Neuronal stem cell (in vitro differentiated cells): ENCODE measurements at regions not wholly inside any gene's neighbourhood (a gene's known extent, or its start where the extent isn't known, plus 50 kb on each side); places are given as distances from the start of the nearest gene placed in this dataset.
"Not testable (repeated sequence)": the region's sequence is repeated elsewhere in the genome, so short reads cannot be mapped to it uniquely, and the experiment has no call there.

ENCODE experiments used
- DNase-seq: peaks from one replicate; pipeline ENCODE4 v3.0.0-alpha.2; 2013; ENCODE audit warnings: low spot score
- H2AFZ ChIP-seq: one replicate; pipeline ENCODE4 v1.6.1; 2013; ENCODE audit warnings: mild to moderate bottlenecking, low read length, inconsistent platforms
- H2AK5ac ChIP-seq: 2 replicates; pipeline ENCODE4 v1.6.1; 2013; ENCODE audit warnings: low read depth, mild to moderate bottlenecking, inconsistent platforms, low read length, moderate library complexity, mixed read lengths
- H2BK120ac ChIP-seq: 2 replicates; pipeline ENCODE4 v1.6.1; 2013; ENCODE audit warnings: low read depth, mild to moderate bottlenecking, inconsistent platforms, low read length, moderate library complexity, mixed read lengths
- H2BK12ac ChIP-seq: one replicate; pipeline ENCODE4 v1.6.1; 2013; ENCODE audit warnings: low read length, inconsistent platforms
- H2BK15ac ChIP-seq: 2 replicates; pipeline ENCODE4 v1.6.1; 2013; ENCODE audit warnings: mild to moderate bottlenecking, low read length, inconsistent platforms, mixed read lengths
- H2BK5ac ChIP-seq: one replicate; pipeline ENCODE4 v1.6.1; 2013; ENCODE audit warnings: inconsistent platforms, mild to moderate bottlenecking, low read length, moderate library complexity
- H3K14ac ChIP-seq: one replicate; pipeline ENCODE4 v1.6.1; 2013; ENCODE audit warnings: low read length, inconsistent platforms
- H3K18ac ChIP-seq: 2 replicates; pipeline ENCODE4 v1.6.1; 2013; ENCODE audit warnings: low read length, inconsistent platforms
- H3K23ac ChIP-seq: 2 replicates; pipeline ENCODE4 v1.6.1; 2013; ENCODE audit warnings: low read depth, mild to moderate bottlenecking, mixed read lengths, low read length, inconsistent platforms; ENCODE audit not compliant: poor library complexity
- H3K27ac ChIP-seq: replicated peaks from 3 replicates; pipeline ENCODE4 v1.5.1; 2013; ENCODE audit warnings: low read length, inconsistent platforms
- H3K27me3 ChIP-seq, 3 experiments: 2 replicates each; pipeline ENCODE4 v1.6.1; 2013; ENCODE audit warnings: low read length in 3 of 3, mild to moderate bottlenecking in 2 of 3, inconsistent platforms in 1 of 3, low read depth in 1 of 3, mixed read lengths in 1 of 3, moderate library complexity in 1 of 3; ENCODE audit not compliant: control insufficient read depth in 3 of 3, insufficient read depth in 3 of 3
- H3K36me3 ChIP-seq, 2 donors: replicated peaks in 1 of 2; 2 replicates each; pipeline ENCODE4 v1.6.1; 2013; ENCODE audit warnings: low read length in 2 of 2; ENCODE audit not compliant: control insufficient read depth in 2 of 2, insufficient read depth in 2 of 2
- H3K4ac ChIP-seq: 2 replicates; pipeline ENCODE4 v1.6.1; 2013; ENCODE audit warnings: inconsistent platforms, mild to moderate bottlenecking, low read length, moderate library complexity
- H3K4me1 ChIP-seq, 2 donors: 1 replicate in 1 of 2; 2 replicates in 1 of 2; pipeline ENCODE4 v1.6.1; 2013; ENCODE audit warnings: low read length in 2 of 2, low read depth in 1 of 2; ENCODE audit not compliant: control insufficient read depth in 2 of 2, insufficient read depth in 1 of 2
- H3K4me2 ChIP-seq: one replicate; pipeline ENCODE4 v1.6.1; 2013; ENCODE audit warnings: mild to moderate bottlenecking, low read length, inconsistent platforms; ENCODE audit not compliant: insufficient read depth, poor library complexity, severe bottlenecking
- H3K4me3 ChIP-seq, 2 donors: 2 replicates each; pipeline ENCODE4 v1.5.1; 2013; ENCODE audit warnings: low read length in 2 of 2, mild to moderate bottlenecking in 2 of 2, inconsistent platforms in 1 of 2, moderate library complexity in 1 of 2
- H3K79me1 ChIP-seq: one replicate; pipeline ENCODE4 v1.6.1; 2013; ENCODE audit warnings: low read depth, mild to moderate bottlenecking, inconsistent platforms, low read length, moderate library complexity
- H3K9ac ChIP-seq: one replicate; pipeline ENCODE4 v1.6.1; 2013; ENCODE audit warnings: mild to moderate bottlenecking, low read depth, low read length, inconsistent platforms; ENCODE audit not compliant: poor library complexity
- H3K9me3 ChIP-seq, 2 donors: replicated peaks in 1 of 2; 2 replicates each; pipeline versions ENCODE3 to v1.6.1; 2013; ENCODE audit warnings: low read length in 2 of 2, mild to moderate bottlenecking in 2 of 2, inconsistent platforms in 1 of 2, low read depth in 1 of 2, mixed read lengths in 1 of 2, moderate library complexity in 1 of 2; ENCODE audit not compliant: control insufficient read depth in 2 of 2, insufficient read depth in 1 of 2
- H4K8ac ChIP-seq: one replicate; pipeline ENCODE4 v1.6.1; 2013; ENCODE audit warnings: low read depth, mild to moderate bottlenecking, inconsistent platforms, low read length, moderate library complexity
- H4K91ac ChIP-seq: one replicate; pipeline ENCODE4 v1.6.1; 2013; ENCODE audit warnings: low read length, low read depth, mild to moderate bottlenecking, inconsistent platforms; ENCODE audit not compliant: poor library complexity
- WGBS, 2 donors: extraction: QIAGEN DNeasy Blood & Tissue Kit; methylation state at CpG; one replicate each; pipeline ENCODE4 v1.1.7; 2013; ENCODE audit warnings: missing lambda C conversion rate in 2 of 2, mixed read lengths in 1 of 2; ENCODE audit not compliant: insufficient read length in 2 of 2, insufficient replicate concordance in 1 of 2; ENCODE audit errors: extremely low coverage in 2 of 2; 5-methylcytosine and 5-hydroxymethylcytosine counted together

DNA sequence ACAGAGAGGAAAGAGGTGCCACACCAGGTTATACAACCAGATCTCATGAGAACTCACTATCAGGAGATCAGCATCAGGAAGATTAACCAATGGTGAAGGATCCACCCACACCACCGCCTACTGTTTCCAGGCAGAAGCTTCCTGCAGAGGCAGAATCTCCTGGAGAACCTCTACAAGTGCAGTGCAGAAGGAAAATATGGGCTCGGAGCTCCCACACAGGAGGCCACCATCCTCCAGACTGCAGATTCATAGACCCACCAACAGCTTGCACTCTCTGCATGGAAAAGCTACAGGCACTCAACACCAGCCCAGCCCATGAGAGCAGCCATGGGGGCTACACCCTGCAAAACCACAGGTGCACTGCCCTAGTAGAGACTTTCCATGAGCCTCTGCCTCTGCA lies 284.0 kb downstream of the POTED start:
- not testable (repeated sequence) for H2BK15ac ChIP-seq, H3K27me3 ChIP-seq, H2AFZ ChIP-seq, H2BK120ac ChIP-seq, H3K9ac ChIP-seq, H4K8ac ChIP-seq, H3K27ac ChIP-seq, H2AK5ac ChIP-seq, H2BK12ac ChIP-seq, H4K91ac ChIP-seq, H2BK5ac ChIP-seq, H3K18ac ChIP-seq, DNase-seq, H3K4me2 ChIP-seq, H3K23ac ChIP-seq, H3K4me3 ChIP-seq, H3K14ac ChIP-seq, H3K79me1 ChIP-seq, H3K4me1 ChIP-seq, H3K4ac ChIP-seq, H3K9me3 ChIP-seq, H3K36me3 ChIP-seq
- WGBS, 2 donors, result no CpG with 5 or more reads among the region's 2 CpGs

GRCh38 chr21:13893025-13893424 lies 283.4 kb downstream of the POTED start:
- H3K27ac ChIP-seq, H3K4me2 ChIP-seq, H2BK12ac ChIP-seq, H2AK5ac ChIP-seq, H4K8ac ChIP-seq, H3K36me3 ChIP-seq, H3K23ac ChIP-seq, H3K9ac ChIP-seq, DNase-seq, H3K18ac ChIP-seq, H2BK120ac ChIP-seq, H3K9me3 ChIP-seq, H3K4ac ChIP-seq, H2AFZ ChIP-seq, H3K27me3 ChIP-seq, H2BK15ac ChIP-seq, H3K79me1 ChIP-seq, H2BK5ac ChIP-seq, H4K91ac ChIP-seq, H3K14ac ChIP-seq, H3K4me3 ChIP-seq, H3K4me1 ChIP-seq: not testable (repeated sequence)
- no CpG with 5 or more reads among the region's 4 CpGs for WGBS, 2 donors

- H3K4ac ChIP-seq, H3K4me2 ChIP-seq, H3K79me1 ChIP-seq, H2BK12ac ChIP-seq, H3K23ac ChIP-seq, H4K91ac ChIP-seq, H3K4me1 ChIP-seq, H3K36me3 ChIP-seq, H2AFZ ChIP-seq, H3K27ac ChIP-seq, H4K8ac ChIP-seq, H3K4me3 ChIP-seq, H3K9me3 ChIP-seq, DNase-seq, H2BK120ac ChIP-seq, H3K9ac ChIP-seq, H2BK5ac ChIP-seq, H2BK15ac ChIP-seq, H3K14ac ChIP-seq, H3K27me3 ChIP-seq, H2AK5ac ChIP-seq, H3K18ac ChIP-seq: not testable (repeated sequence)
- no CpG with 5 or more reads among the region's 4 CpGs for WGBS, 2 donors
Measured at GRCh38 chr21:13892146-13892751, 282.7 kb downstream of the POTED start.

- not testable (repeated sequence) for H2AK5ac ChIP-seq, H2BK15ac ChIP-seq, H3K4me2 ChIP-seq, H3K18ac ChIP-seq, H3K9me3 ChIP-seq, H2BK5ac ChIP-seq, H3K4me1 ChIP-seq, H4K91ac ChIP-seq, H3K79me1 ChIP-seq, H3K36me3 ChIP-seq, H3K9ac ChIP-seq, H2AFZ ChIP-seq, DNase-seq, H3K27ac ChIP-seq, H3K23ac ChIP-seq, H2BK12ac ChIP-seq, H3K14ac ChIP-seq, H3K4ac ChIP-seq, H3K27me3 ChIP-seq, H2BK120ac ChIP-seq, H4K8ac ChIP-seq, H3K4me3 ChIP-seq
- WGBS, 2 donors, result no CpG with 5 or more reads among the region's 7 CpGs
Measured at GRCh38 chr21:13889176-13889575, 279.6 kb downstream of the POTED start.
